GM21529 (cell line): ENCODE measurements at regions not wholly inside any gene's neighbourhood (a gene's known extent, or its start where the extent isn't known, plus 50 kb on each side); places are given as distances from the start of the nearest gene placed in this dataset.

Experiments
- ATAC-seq: cut with Tn5 transposase; IDR thresholded peaks from one replicate; pipeline ENCODE4 v1.9.1; 2021; ENCODE audit not compliant: unreplicated experiment

DNA sequence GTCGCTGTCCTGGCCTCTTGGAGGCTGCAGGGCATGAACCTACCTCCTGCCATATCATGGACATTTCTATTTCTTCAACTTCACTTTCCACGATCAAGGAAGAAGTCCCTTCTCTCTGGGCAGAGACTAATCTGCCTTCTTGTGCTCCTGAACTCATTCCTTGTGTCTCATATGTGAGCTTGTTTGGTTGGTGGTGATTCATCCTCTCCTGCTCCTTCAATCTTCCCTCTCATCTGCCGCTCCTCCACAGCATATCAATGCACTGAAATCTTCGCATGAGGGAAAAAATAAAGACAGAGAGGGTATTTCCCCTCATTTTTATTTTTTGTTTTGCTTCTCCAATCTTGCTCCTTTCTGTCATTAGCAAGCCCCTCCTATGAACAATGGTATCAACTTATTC, 571.7 kb upstream of the GOT2 start:
- ATAC-seq: no peak

- no peak for ATAC-seq
These were observed 562.8 kb upstream of the GOT2 start for GRCh38 chr16:59296888-59297287.

- ATAC-seq: no peak
These were observed 562.0 kb upstream of the GOT2 start for GRCh38 chr16:59295993-59296736.

- ATAC-seq: no peak
These were observed 561.4 kb upstream of the GOT2 start for GRCh38 chr16:59295474-59295873.

DNA sequence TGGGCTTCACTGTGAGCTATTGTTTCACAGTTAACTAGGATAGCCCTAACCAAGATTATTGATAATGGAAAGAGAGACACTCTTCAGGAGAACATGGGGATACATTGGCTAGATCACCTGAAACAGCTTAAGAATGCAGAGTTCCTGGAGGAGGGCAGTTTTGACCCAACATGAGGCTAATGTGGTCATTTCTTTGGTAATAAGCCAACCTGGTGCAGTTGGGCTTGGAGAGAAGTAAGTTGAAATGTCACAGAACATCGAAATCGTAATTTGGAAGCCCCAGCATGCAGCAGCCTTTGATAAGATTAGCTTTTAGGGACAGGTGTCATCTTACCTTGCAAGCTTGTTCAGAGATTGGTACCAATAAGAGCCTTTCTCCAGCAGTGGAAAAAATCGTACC, 556.6 kb upstream of the GOT2 start:
- ATAC-seq: no peak

- no peak for ATAC-seq
These were observed 555.0 kb upstream of the GOT2 start for GRCh38 chr16:59289151-59289550.

DNA sequence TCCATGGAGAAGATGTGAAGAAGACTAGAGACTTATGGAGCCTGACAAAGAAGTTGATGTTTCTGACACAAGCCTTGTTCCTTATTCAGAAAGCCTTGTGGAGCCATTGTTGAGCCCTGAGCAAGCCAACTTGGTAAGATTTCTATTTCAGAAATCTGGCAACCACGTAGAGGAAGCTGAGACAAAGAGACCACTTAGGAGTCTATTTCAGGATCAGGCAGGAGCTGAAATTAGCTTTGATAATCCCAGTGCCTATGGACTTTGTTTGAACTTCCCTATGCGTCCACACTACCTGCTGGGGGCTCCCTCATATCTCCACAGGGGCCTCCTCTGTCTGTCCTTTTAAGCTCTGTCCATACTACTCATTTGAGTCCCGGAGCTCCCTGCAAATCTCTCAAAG, 540.0 kb upstream of the GOT2 start:
- ATAC-seq: no peak

GRCh38 chr16:59263955-59264354, 529.8 kb upstream of the GOT2 start:
- no peak for ATAC-seq

GRCh38 chr16:59260892-59261291, 526.8 kb upstream of the GOT2 start:
- no peak for ATAC-seq

GRCh38 chr16:59259950-59260319, 525.8 kb upstream of the GOT2 start:
- ATAC-seq: no peak

GRCh38 chr16:59259074-59259949, 525.2 kb upstream of the GOT2 start:
- no peak for ATAC-seq

GRCh38 chr16:59252317-59252716, 518.2 kb upstream of the GOT2 start:
- ATAC-seq: no peak

DNA sequence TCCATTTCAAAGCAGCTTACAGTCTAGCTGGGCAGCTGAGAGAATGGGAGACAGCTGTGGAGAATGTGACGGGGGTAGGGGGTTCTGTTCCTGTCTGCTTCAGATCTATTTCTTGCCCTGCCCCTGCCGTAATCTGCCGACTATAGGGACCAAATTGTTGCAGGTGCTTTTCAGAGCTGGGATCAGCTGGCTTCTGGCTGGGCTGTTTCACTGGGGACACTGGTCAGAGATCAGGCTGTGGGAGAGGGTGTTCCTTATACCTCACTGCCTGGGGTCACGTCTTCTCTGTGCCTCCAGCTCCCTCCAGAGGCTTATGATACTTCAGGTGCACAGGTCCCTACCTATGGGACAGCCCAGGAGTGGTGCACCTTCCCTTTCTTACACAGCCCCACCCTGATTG, 514.9 kb upstream of the GOT2 start:
- ATAC-seq: no peak

GRCh38 chr16:59242556-59242955, 508.4 kb upstream of the GOT2 start:
- no peak for ATAC-seq

- no peak for ATAC-seq
These were observed 504.1 kb upstream of the GOT2 start for GRCh38 chr16:59238246-59238645.

- no peak for ATAC-seq
These were observed 502.8 kb upstream of the GOT2 start for GRCh38 chr16:59236804-59237458.

- no peak for ATAC-seq
These were observed 490.3 kb upstream of the GOT2 start for GRCh38 chr16:59224401-59224800.

GRCh38 chr16:59220011-59220410, 485.9 kb upstream of the GOT2 start:
- ATAC-seq: no peak

GRCh38 chr16:59216291-59216690, 482.2 kb upstream of the GOT2 start:
- no peak for ATAC-seq

DNA sequence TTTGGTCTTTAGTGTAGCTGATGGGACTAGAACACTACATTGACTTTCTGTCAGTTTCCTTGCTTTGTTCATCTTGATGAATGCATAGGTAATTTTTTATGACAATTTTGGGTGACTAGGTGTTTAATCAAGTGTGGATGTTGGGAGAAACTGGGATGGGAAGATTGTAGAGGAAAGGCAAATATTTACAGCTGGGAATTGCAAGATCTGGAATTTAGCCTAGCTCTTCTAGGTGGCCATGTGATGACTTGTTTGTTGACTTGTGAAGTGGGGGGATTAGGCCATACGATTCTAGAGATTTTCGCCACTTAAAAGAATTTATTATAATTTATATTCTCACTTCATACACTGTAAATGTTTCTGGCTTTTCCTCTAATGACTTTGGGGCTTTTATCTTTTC, 480.3 kb upstream of the GOT2 start:
- no peak for ATAC-seq

GRCh38 chr16:59213952-59214351, 479.8 kb upstream of the GOT2 start:
- ATAC-seq: no peak

- no peak for ATAC-seq
These were observed 478.4 kb upstream of the GOT2 start for GRCh38 chr16:59212492-59213024.
